Psoas muscle (tissue), 7 donors: ENCODE measurements at regions not wholly inside any gene's neighbourhood (a gene's known extent, or its start where the extent isn't known, plus 50 kb on each side); places are given as distances from the start of the nearest gene placed in this dataset.

Experiments used
- ATAC-seq, 4 donors: fragments of 200-7000 bp; cut with Tn5 transposase; one replicate each; pipeline ENCODE4 v1.9.1; 2020; ENCODE audit warnings: moderate library complexity in 3 of 4, mild to moderate bottlenecking in 2 of 4
- DNase-seq, 2 donors: peaks; one replicate each; pipeline ENCODE4 v3.0.0-alpha.2; 2020
- H3K27ac ChIP-seq: fragments of 200-600 bp; one replicate; pipeline ENCODE4 v1.8.0; 2022
- H3K27me3 ChIP-seq, 3 donors: fragments of 200-600 bp in 1 of 3; one replicate each; pipeline versions ENCODE4 v1.6.1 to v1.8.0; 2013 to 2022; ENCODE audit warnings: low read length in 2 of 3, mild to moderate bottlenecking in 2 of 3, moderate library complexity in 1 of 3; ENCODE audit not compliant: insufficient read depth in 3 of 3
- H3K36me3 ChIP-seq, 2 donors: fragments of 200-600 bp in 1 of 2; one replicate each; pipeline versions ENCODE4 v1.6.1 to v1.8.0; 2013 to 2022; ENCODE audit warnings: low read depth in 1 of 2, mild to moderate bottlenecking in 1 of 2, moderate library complexity in 1 of 2; ENCODE audit not compliant: insufficient read depth in 1 of 2
- H3K4me1 ChIP-seq: fragments of 200-600 bp; one replicate; pipeline ENCODE4 v1.8.0; 2022
- H3K4me3 ChIP-seq: fragments of 200-600 bp; one replicate; pipeline ENCODE4 v1.8.0; 2022; ENCODE audit warnings: mild to moderate bottlenecking
- H3K9me3 ChIP-seq: fragments of 200-600 bp; one replicate; pipeline ENCODE4 v1.8.0; 2022
- CTCF ChIP-seq: fragments of 200-600 bp; IDR thresholded peaks from one replicate; pipeline ENCODE4 v1.8.0; 2022; ENCODE audit warnings: antibody characterized with exemption
- WGBS, 3 donors: extraction: QIAGEN DNeasy Blood & Tissue Kit; methylation state at CpG; one replicate each; pipeline versions ENCODE4 v1.1.6 to v1.1.7; 2013; 5-methylcytosine and 5-hydroxymethylcytosine counted together
- intact Hi-C, 2 donors: fragments of 100-400 bp; cut with DNase I; formaldehyde crosslinking; loops; one replicate each; pipeline versions ENCODE4 v1.11.0 to v1.14.2; 2022
- donor health status: healthy with polysubstance abuse.
- donor health status: DM: no; HTN: no; CAD: no; lungs with moderate emphysema.
- donor health status: Bipolar disorder and iron deficiency.
- donor health status: healthy.
- donor health status: DM: yes; HTN: yes; CAD: no.
- donor health status: DM: no; HTN: no; CAD: no.
- donor health status: DM: yes; HTN: yes; CAD: no.

- WGBS, 3 donors: 94 to 95% (median 94%) methylated on average over 7 of the region's 7 CpGs
- intact Hi-C loops: no loop called here
- DNase-seq (no peak), ATAC-seq (no peak)
- no peak for TF ChIP-seq CTCF
- Histone ChIP-seq H3K27me3 (no peaks in the 10 kb centered on the region), H3K9me3 (no peaks in the 10 kb centered on the region), H3K4me1 (no peaks in the 10 kb centered on the region), H3K27ac (no peak overlapping the region), H3K4me3 (no peak overlapping the region), H3K36me3 (no peaks in the 10 kb centered on the region)
These were observed 212.9 kb upstream of the GRID2 start for GRCh38 chr4:92090887-92091286.

- no peak for TF ChIP-seq CTCF
- H3K36me3 ChIP-seq: no peaks in the 10 kb centered on the region
- intact Hi-C loops: no loop called here
- ATAC-seq (no peak), DNase-seq (no peak)
- no peaks in the 10 kb centered on the region for H3K27me3 ChIP-seq
- WGBS, 3 donors: 79 to 86% (median 81%) methylated on average over 6 of the region's 6 CpGs
- H3K27ac ChIP-seq: no peak overlapping the region
- H3K4me3 ChIP-seq: no peak overlapping the region
- H3K9me3 ChIP-seq: no peaks in the 10 kb centered on the region
- no peaks in the 10 kb centered on the region for H3K4me1 ChIP-seq
These were observed 212.4 kb upstream of the GRID2 start for GRCh38 chr4:92091335-92091734.

GRCh38 chr4:92099861-92100260, 203.9 kb upstream of the GRID2 start:
- no peak for DNase-seq
- Histone ChIP-seq H3K27me3 (no peaks in the 10 kb centered on the region), H3K4me1 (no peaks in the 10 kb centered on the region), H3K36me3 (no peaks in the 10 kb centered on the region), H3K4me3 (no peak overlapping the region), H3K27ac (no peak overlapping the region), H3K9me3 (no peaks in the 10 kb centered on the region)
- ATAC-seq: no peak
- WGBS, 3 donors: 3 to 10% (median 8%) methylated on average over 2 of the region's 2 CpGs
- TF ChIP-seq CTCF: no peak
- intact Hi-C loops: no loop called here

GRCh38 chr4:92100975-92101374, 202.8 kb upstream of the GRID2 start:
- no peak for TF ChIP-seq CTCF
- intact Hi-C loops: no loop called here
- H3K27me3 ChIP-seq: no peaks in the 10 kb centered on the region
- H3K36me3 ChIP-seq: no peaks in the 10 kb centered on the region
- DNase-seq: no peak
- ATAC-seq: no peak
- H3K27ac ChIP-seq: no peak overlapping the region
- H3K9me3 ChIP-seq: no peaks in the 10 kb centered on the region
- no peak overlapping the region for H3K4me3 ChIP-seq
- H3K4me1 ChIP-seq: no peaks in the 10 kb centered on the region

- H3K4me1 ChIP-seq: no peaks in the 10 kb centered on the region
- no peak overlapping the region for H3K4me3 ChIP-seq
- H3K27me3 ChIP-seq: no peaks in the 10 kb centered on the region
- no peak for DNase-seq
- no peak for TF ChIP-seq CTCF
- no peak for ATAC-seq
- H3K9me3 ChIP-seq: no peaks in the 10 kb centered on the region
- no peaks in the 10 kb centered on the region for H3K36me3 ChIP-seq
- intact Hi-C loops: no loop called here
- H3K27ac ChIP-seq: no peak overlapping the region
These were observed 202.0 kb upstream of the GRID2 start for GRCh38 chr4:92101737-92102172.
